B cell (primary cell): ENCODE measurements at regions not wholly inside any gene's neighbourhood (a gene's known extent, or its start where the extent isn't known, plus 50 kb on each side); places are given as distances from the start of the nearest gene placed in this dataset.

Experiments used
- CTCF ChIP-seq: fragments of 200-600 bp; IDR thresholded peaks from one replicate; pipeline ENCODE4 v1.8.0; 2022; ENCODE audit warnings: antibody characterized with exemption, mild to moderate bottlenecking
- EZH2 ChIP-seq: IDR thresholded peaks from 2 replicates; pipeline ENCODE4 v1.6.1; 2012; ENCODE audit warnings: borderline replicate concordance, low read depth, mild to moderate bottlenecking, moderate library complexity, low read length; ENCODE audit not compliant: insufficient read depth, poor library complexity, severe bottlenecking

GRCh38 chr1:8241417-8242014, 76.4 kb upstream of the SLC45A1 start:
- TF ChIP-seq CTCF (no peak), EZH2 (no peak)
